IMR-90 (cell line): ENCODE measurements at regions not wholly inside any gene's neighbourhood (a gene's known extent, or its start where the extent isn't known, plus 50 kb on each side); places are given as distances from the start of the nearest gene placed in this dataset.
A peak's percentile ranks its signal among the peaks of the same experiment; 100 is the strongest.

Experiments used
- BHLHE40 ChIP-seq: fragments of 150-350 bp; IDR thresholded peaks from 2 replicates; pipeline ENCODE4 v1.6.1; 2016; ENCODE audit warnings: mild to moderate bottlenecking, low read depth, low read length
- CEBPB ChIP-seq: IDR thresholded peaks from 2 replicates; pipeline ENCODE4 v1.6.1; 2012; ENCODE audit warnings: low read depth, low read length, improper control_type of control experiment
- CHD1 ChIP-seq: IDR thresholded peaks from 2 replicates; pipeline ENCODE4 v1.6.1; 2012; ENCODE audit warnings: low read depth, low read length, improper control_type of control experiment
- FOS ChIP-seq: fragments of 150-350 bp; IDR thresholded peaks from 2 replicates; pipeline ENCODE4 v1.6.1; 2016; ENCODE audit warnings: low read depth, low read length
- MAFK ChIP-seq: IDR thresholded peaks from 2 replicates; pipeline ENCODE4 v1.6.1; 2012; ENCODE audit warnings: low read depth, low read length, improper control_type of control experiment
- MXI1 ChIP-seq: IDR thresholded peaks from 2 replicates; pipeline ENCODE4 v1.6.1; 2012; ENCODE audit warnings: low read depth, mild to moderate bottlenecking, low read length, moderate library complexity, borderline replicate concordance
- POLR2A ChIP-seq: IDR thresholded peaks from 2 replicates; pipeline ENCODE4 v1.6.1; 2012; ENCODE audit warnings: mild to moderate bottlenecking, low read depth, low read length
- RAD21 ChIP-seq: IDR thresholded peaks from 2 replicates; pipeline ENCODE4 v1.6.1; 2012; ENCODE audit warnings: low read length, improper control_type of control experiment
- RCOR1 ChIP-seq: IDR thresholded peaks from 2 replicates; pipeline ENCODE4 v1.6.1; 2012; ENCODE audit warnings: mild to moderate bottlenecking, low read length, improper control_type of control experiment; ENCODE audit not compliant: insufficient replicate concordance
- RFX5 ChIP-seq: IDR thresholded peaks from 2 replicates; pipeline ENCODE4 v1.8.0; 2012; ENCODE audit warnings: low read depth, mild to moderate bottlenecking, low read length, moderate library complexity
- TF ChIP-seq, protein P1 (sequence below): conservative IDR thresholded peaks from 2 replicates; pipeline ENCODE4 v1.5.1; 2012; ENCODE audit warnings: mild to moderate bottlenecking, low read depth, low read length, improper control_type of control experiment
- TF ChIP-seq, protein P2 (sequence below): fragments of 150-350 bp; IDR thresholded peaks from 2 replicates; pipeline ENCODE4 v1.6.1; 2017; ENCODE audit warnings: mild to moderate bottlenecking, antibody characterized with exemption, low read length, low read depth
- TF ChIP-seq, protein P3 (sequence below): fragments of 150-350 bp; IDR thresholded peaks from 2 replicates; pipeline ENCODE4 v1.6.1; 2016; ENCODE audit warnings: low read depth, mild to moderate bottlenecking, low read length, moderate library complexity, borderline replicate concordance

DNA sequence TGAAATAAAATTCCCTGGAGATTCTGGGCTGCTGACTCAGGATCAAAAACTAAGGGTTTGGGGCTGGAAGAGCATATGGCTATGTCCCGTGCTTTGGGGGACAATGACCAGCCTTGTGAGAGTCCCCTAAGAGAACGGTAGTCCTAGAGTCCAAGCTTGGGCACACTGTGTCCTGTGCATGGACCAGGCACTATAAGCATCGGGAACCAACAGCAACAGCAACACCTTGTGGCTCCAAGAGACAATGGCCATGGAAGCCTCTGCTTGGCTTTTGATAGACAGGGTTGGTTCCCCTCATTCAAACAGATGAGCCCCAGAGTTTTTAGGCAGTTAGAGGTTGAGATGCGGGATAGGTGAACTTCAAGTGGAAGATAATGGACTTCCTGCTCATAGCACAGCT is 294.4 kb upstream of the CHAC2 start:
- TF ChIP-seq, protein P1, sequence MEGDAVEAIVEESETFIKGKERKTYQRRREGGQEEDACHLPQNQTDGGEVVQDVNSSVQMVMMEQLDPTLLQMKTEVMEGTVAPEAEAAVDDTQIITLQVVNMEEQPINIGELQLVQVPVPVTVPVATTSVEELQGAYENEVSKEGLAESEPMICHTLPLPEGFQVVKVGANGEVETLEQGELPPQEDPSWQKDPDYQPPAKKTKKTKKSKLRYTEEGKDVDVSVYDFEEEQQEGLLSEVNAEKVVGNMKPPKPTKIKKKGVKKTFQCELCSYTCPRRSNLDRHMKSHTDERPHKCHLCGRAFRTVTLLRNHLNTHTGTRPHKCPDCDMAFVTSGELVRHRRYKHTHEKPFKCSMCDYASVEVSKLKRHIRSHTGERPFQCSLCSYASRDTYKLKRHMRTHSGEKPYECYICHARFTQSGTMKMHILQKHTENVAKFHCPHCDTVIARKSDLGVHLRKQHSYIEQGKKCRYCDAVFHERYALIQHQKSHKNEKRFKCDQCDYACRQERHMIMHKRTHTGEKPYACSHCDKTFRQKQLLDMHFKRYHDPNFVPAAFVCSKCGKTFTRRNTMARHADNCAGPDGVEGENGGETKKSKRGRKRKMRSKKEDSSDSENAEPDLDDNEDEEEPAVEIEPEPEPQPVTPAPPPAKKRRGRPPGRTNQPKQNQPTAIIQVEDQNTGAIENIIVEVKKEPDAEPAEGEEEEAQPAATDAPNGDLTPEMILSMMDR = 0 out of 2 replicates have a peak, but pooled peaks have one; percentile 18
- TF ChIP-seq MXI1 (no peak), RAD21 (peak; percentile 16; the same call in 1 of the 2 replicates), POLR2A (no peak), FOS (no peak), RCOR1 (no peak), CEBPB (no peak), CHD1 (no peak), RFX5 (no peak), MAFK (no peak), BHLHE40 (no peak)
- TF ChIP-seq, protein P2, sequence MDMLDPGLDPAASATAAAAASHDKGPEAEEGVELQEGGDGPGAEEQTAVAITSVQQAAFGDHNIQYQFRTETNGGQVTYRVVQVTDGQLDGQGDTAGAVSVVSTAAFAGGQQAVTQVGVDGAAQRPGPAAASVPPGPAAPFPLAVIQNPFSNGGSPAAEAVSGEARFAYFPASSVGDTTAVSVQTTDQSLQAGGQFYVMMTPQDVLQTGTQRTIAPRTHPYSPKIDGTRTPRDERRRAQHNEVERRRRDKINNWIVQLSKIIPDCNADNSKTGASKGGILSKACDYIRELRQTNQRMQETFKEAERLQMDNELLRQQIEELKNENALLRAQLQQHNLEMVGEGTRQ = no peak
- TF ChIP-seq, protein P3, sequence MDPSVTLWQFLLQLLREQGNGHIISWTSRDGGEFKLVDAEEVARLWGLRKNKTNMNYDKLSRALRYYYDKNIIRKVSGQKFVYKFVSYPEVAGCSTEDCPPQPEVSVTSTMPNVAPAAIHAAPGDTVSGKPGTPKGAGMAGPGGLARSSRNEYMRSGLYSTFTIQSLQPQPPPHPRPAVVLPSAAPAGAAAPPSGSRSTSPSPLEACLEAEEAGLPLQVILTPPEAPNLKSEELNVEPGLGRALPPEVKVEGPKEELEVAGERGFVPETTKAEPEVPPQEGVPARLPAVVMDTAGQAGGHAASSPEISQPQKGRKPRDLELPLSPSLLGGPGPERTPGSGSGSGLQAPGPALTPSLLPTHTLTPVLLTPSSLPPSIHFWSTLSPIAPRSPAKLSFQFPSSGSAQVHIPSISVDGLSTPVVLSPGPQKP = no peak
